SHP77 treated with DMSO at 0.1 percent for 48 hours (cell line): ENCODE measurements at regions not wholly inside any gene's neighbourhood (a gene's known extent, or its start where the extent isn't known, plus 50 kb on each side); places are given as distances from the start of the nearest gene placed in this dataset.
"Not testable (repeated sequence)": the region's sequence is repeated elsewhere in the genome, so short reads cannot be mapped to it uniquely, and the experiment has no call there.

Experiments used
- DNase-seq: peaks from one replicate; lab custom pipeline; 2025; lab: John Stamatoyannopoulos, UW

- DNase-seq = no peak
These were observed 833.9 kb upstream of the PRKX start for GRCh38 chrX:4547213-4547836.

GRCh38 chrX:4546178-4546577 is 832.7 kb upstream of the PRKX start:
- DNase-seq = not testable (repeated sequence)

- no peak for DNase-seq
These were observed 814.8 kb upstream of the PRKX start for GRCh38 chrX:4528247-4528646.

GRCh38 chrX:4485912-4486311 is 772.5 kb upstream of the PRKX start:
- no peak for DNase-seq

GRCh38 chrX:4484266-4484665 is 770.8 kb upstream of the PRKX start:
- DNase-seq = no peak

GRCh38 chrX:4451591-4451990 is 738.1 kb upstream of the PRKX start:
- no peak for DNase-seq

DNA sequence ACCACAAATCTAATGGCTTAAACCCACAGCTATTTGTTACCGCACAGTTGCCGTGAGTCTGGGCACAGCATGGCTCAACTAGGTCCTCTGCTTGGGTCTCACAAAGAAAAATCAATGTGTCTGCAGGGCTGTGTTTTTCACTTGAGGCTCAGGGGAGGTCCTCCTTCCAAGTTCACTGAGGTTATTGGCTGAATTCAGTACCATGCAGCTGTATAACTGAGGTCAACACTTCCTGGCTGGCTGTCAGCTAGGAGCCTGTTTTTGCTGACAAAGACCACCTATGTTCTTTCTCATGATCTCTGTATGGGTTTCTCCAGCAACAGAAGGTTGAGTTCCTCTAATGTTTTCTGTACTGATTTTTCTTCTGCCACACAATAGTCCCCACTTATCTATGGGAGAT is 736.7 kb upstream of the PRKX start:
- no peak for DNase-seq

DNA sequence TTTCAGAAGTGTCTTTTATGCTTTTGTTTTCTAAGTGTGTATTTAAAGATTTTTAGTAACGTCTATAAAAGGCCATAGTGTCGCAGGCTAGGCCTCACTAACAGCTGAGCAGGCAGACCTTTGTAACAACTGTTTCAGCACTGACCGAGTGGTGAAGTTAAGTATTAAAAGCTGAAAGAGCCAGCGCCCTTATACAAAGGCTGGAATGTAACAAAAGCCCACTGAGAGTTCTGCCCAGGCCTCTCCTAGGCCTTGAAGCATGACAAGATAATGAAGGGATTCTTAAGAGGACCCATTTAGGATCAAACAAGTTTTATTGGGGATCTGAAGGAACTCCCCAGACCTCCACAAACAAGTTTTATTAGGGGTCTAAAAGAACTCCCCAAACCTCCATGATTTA is 722.5 kb upstream of the PRKX start:
- no peak for DNase-seq

GRCh38 chrX:4397471-4397870 is 684.0 kb upstream of the PRKX start:
- no peak for DNase-seq

- DNase-seq = no peak
These were observed 668.8 kb upstream of the PRKX start for GRCh38 chrX:4382273-4382672.

DNA sequence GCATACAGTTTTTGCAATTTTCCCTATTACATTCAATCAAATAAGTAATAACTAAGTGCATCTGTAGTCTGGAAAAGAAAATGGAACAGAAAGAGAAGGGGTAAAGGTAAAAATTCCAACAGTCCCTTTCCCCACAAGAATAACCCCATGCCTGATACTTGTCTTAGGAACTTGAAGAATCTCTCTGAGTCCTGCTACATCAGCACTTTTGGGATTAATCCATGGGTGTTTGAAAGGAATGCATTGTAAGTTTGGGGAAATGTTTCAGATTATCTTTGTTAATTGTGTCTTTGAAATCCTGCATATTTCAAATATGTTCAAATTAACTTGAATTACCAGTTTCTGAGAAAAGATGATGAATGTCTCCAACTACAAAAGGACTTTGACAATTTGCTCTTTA is 667.3 kb upstream of the PRKX start:
- DNase-seq = no peak

GRCh38 chrX:4379071-4379470 is 665.6 kb upstream of the PRKX start:
- no peak for DNase-seq

GRCh38 chrX:4373791-4374190 is 660.3 kb upstream of the PRKX start:
- no peak for DNase-seq

- no peak for DNase-seq
These were observed 645.1 kb upstream of the PRKX start for GRCh38 chrX:4358577-4358976.

DNA sequence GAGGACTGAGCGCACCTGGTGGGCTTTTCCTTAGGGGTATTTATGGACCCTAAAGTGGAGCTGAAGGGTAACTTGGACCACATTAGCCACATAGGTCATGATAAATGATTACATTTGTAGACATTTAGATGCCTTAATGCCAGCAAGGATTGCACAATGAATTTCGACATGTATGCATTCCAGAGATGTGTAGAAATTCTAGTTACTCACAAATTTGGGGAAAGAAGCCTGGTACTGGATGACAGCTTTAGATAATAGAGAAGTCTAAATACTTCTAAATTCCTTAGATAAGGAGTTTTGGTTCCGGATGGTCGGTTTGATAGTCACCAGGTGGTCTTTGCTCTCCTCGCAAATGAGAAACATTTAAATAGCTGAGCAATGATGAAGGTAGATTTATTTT is 609.5 kb upstream of the PRKX start:
- no peak for DNase-seq

GRCh38 chrX:4320436-4320947 is 607.0 kb upstream of the PRKX start:
- no peak for DNase-seq

GRCh38 chrX:4315891-4316290 is 602.4 kb upstream of the PRKX start:
- DNase-seq = no peak

- DNase-seq = no peak
These were observed 601.1 kb upstream of the PRKX start for GRCh38 chrX:4314586-4314985.

DNA sequence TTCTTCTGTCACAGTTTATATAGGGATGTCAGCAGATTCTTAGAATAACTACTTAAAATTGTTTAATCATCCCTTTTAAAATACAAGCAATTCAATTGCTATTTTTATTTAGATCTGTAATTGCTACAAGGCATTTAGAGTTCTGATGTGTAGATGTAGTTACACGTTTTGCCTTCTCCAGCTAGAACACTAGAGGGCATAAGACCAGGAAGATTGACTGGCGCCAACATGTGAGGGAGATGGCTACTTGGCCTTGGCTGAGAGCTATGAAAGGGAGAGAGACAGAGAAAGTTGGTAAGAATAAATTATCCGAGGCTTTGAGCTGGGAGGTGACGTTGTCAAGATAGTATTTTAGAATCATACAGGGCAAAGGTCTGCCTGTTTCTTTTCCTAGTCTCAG is 563.7 kb upstream of the PRKX start:
- no peak for DNase-seq

DNA sequence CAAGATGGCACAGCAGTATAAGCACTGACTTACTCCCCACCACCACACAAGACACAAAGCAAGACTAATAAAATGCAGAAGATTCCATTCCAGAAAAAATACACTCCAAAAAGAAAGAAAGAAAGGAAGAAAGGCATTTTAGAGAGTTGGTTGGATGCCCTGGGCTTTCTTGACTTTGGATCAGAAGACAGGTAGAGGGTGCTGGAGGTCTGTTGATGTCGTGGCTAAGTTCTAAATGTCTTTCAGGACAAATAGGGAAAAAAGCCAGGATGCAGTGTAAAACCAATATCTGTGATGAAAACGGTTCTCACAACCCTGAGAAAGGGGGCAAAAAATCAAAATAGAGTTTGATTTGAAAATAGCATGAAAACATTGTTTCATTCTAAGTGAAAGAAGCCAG is 555.2 kb upstream of the PRKX start:
- no peak for DNase-seq

- no peak for DNase-seq
These were observed 551.6 kb upstream of the PRKX start for GRCh38 chrX:4265036-4265435.

DNA sequence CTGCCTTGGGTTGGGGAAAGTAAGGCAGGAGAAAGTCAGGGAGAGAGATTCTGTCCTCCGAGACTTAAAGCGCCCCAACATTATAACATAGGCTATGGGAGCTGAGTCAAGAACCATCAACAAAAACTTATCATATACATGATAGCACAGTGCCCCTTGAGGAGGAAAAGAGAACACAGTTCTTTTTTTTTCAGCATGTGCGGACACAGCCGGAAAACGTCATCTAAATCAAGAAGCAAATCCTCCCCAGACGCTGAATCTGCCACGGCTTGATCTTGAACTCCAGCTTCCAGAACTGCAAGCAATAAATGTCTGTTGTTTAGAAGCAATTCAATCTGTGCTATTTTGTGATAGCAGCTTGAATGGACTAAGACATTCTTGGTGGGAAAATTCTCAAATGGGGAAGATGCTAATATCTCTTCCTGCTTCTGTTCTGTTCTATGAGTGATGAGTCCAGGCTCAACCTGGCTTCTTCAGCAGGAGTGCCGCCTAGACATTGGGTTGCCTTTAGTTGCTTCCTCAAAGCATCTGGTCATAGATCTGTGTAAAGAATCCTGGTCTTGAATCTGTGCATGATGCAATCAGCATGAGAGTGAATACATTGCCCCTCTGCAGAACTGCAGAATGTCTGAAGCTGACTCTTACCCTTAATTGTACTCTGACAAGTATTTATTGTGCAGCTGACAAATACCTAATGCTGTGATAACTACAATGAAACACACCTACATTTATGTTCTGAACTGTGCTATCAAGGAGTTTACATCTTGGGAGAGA is 549.8 kb upstream of the PRKX start:
- DNase-seq = no peak

- no peak for DNase-seq
These were observed 539.6 kb upstream of the PRKX start for GRCh38 chrX:4253092-4253491.

GRCh38 chrX:4249401-4249800 is 536.0 kb upstream of the PRKX start:
- DNase-seq = no peak
